A204.1 (cell line): ENCODE measurements at regions not wholly inside any gene's neighbourhood (a gene's known extent, or its start where the extent isn't known, plus 50 kb on each side); places are given as distances from the start of the nearest gene placed in this dataset.
"Not testable (repeated sequence)": the region's sequence is repeated elsewhere in the genome, so short reads cannot be mapped to it uniquely, and the experiment has no call there.

Experiments
- FAIRE-seq: peaks from 2 replicates; lab custom pipeline; 2012; peaks lifted over from hg19 to GRCh38; lab: Jason Lieb, UNC

DNA sequence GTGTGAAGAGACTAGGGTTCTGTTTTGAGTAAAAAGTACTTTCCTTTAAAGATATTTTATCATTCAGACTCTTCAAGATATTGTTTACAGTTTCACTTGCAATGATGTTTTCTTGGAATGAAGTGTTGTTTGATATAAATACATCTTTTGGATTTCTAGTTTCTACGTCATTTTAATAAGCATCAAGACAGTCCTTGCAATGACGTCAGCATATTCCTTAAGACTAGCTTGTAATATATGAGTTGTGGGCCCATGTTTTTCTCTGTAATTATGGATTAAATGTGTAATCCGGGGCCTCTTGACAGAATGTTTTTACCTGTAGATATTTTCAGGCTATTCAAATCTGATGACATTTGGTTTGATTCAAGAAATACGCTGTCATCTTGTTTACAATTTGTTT is 66.1 kb downstream of the RBMX2 start:
- FAIRE-seq, result no peak

DNA sequence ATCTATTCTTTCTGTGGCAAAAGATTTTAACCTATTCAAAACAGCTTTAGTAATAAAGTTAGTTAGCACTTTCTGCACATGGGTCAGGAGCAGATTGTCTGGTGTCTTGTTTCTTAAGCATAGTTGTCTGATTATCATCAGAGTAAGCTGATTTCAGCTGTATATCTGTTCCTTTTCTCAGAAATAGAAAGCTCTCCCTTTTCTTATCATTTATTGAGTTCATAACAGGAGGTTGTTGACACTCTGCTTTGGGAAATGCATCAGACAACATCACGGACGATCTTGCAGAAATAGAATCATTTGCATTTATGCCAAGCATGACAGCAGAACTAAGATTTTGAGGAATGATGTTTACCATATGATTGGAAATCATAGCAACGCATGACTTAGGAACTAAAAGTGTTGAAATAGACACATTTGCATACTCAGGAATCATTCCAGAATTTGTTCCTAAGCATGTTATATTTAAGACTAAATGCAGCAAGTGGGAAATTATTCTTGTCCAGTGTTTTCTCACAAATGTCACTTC is 66.7 kb downstream of the RBMX2 start:
- FAIRE-seq, result no peak

DNA sequence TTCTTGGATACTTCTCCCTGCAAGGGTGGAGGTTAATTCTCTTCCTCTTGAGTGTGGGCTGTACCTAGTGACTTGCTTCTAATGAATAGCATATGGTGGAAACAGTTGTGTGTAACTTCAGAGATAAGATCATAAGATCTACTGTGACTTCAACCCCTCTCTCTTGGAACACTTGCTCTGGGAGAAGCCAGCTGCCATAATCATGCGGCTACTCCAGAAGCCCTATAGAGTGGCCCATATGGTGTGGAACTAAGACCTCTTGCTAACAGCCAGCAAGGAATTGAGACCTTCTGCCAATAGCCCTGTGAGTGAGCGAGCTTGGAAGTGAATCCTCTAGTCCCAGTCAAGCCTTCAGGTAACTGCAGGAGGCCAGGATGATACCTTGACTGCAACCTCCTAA is 81.1 kb downstream of the RBMX2 start:
- FAIRE-seq, result no peak

DNA sequence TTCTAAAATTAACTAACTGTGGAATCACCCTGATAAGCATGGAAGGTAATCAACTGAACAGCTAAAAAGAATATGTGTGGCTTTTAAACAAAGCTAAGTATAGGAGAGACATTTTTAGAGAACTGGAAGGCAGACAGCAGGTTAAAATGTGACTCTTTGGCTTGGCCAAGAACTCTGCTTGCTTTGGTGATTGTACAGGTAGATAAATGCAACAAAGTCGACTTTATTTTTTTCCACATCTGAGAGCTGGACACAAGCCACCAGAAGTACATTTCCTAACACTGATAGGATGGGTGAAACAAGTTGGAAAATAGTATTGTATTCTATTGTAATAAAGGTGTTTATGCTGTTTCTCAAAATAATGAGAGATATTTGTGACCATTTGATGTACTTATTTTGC is 84.1 kb downstream of the RBMX2 start:
- no peak for FAIRE-seq

DNA sequence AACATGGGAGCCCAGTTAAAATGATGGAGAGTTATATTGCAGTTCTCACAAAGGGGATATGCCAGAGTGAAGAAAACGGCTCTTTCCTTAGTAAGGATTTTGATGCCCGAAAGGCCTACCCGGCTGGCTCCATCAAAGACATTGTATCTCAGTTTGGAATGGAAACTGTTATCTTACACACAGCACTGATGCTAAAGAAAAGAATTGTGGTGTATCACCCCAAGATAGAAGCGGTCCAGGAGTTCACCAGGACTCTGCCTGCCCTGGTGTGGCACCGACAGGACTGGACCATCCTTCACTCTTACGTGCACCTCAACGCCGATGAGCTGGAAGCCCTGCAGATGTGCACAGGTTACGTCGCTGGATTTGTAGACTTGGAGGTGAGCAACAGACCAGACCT is 93.7 kb downstream of the RBMX2 start:
- FAIRE-seq, result not testable (repeated sequence)

DNA sequence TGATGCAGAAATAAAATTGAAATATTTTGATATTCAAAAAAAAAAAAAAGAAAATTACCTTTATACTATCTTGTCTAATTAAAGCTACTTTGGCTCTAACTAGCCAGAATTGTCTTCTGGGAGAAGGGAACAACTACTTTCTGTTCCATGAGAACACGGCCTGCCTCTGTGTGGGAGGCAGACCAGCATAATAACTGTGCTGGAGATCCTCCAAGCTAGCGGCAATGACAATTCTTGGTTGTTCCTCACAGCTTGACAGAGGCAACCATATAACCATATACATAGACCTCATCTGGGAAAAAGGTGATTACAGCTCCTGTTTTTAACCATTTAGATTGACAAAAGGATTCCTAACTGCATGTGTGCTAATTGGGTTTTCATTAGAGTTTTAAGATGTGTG is 95.7 kb downstream of the RBMX2 start:
- no peak for FAIRE-seq

DNA sequence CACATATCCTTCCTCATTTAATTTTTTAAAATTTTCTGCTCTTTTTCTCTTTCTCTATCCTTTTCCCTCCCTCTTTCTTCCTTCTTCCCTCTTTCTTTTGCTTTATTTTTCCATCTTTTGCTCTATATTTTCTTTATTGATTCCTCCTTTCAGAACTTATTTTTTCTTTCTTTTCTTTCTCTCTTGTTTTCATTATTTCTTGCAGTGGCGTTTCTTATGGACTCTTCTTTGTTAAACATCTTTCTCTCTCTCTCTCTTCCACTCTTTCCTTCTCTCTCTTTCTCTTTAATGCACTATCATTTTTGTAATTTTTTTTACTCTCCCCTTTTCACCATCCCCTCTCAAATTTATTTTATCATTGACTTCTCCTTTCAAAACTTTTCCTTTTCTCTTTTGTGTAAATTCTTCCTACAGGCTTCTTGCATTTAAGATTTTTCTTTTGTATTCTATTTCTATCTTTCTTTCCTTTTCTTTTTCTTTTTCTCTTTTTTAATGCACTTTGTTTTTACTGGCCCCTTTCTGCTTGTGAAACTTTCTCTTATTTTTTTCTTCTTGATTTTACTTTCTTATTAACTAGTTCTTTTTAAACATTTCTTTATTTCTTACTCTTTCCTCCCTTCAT is 97.0 kb downstream of the RBMX2 start:
- no peak for FAIRE-seq

GRCh38 chrX:130502016-130502570 is 100.3 kb downstream of the RBMX2 start:
- no peak for FAIRE-seq

- FAIRE-seq, result no peak
These were observed 102.2 kb downstream of the RBMX2 start for GRCh38 chrX:130504019-130504418.

DNA sequence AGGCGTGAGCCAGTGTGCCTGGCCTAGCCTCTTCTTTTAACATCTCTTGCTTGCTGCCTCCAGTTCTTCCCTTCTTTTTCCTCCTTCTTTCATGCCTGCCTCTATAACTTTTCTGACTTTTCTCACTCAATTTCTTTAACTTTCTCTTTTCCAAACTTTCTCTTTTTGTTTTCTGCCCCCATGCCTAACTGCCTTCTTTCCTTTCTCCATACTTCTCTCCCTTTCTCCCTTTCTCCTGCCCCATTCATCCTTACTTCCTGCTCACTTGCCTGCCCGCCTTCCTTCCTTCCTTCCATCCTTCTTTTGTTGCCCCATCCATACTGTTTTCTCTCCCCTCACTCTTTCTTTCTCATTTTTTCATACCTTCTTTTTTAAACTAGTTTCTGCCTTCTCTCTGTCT is 105.2 kb downstream of the RBMX2 start:
- FAIRE-seq, result no peak

- not testable (repeated sequence) for FAIRE-seq
These were observed 110.7 kb downstream of the RBMX2 start for GRCh38 chrX:130512534-130512933.

DNA sequence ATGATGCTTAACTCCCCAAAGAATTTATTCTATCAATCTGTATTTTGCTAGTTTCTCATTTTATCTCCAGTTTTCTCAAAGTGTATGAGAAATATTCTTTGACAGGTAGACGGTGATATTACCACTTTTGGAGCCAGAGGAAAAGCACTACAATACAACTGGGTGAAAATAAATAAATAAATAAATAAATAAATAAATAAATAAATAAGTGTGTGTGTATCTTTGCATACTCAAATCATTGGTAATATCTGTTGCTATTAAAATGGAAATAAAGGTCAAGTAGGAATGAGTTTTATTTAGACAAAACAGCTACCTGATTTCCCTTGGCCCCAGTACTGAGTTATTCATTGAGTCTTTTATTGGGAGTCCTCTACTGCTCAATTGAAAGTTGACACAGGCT is 114.3 kb downstream of the RBMX2 start:
- no peak for FAIRE-seq

GRCh38 chrX:130523460-130524394 is 121.9 kb downstream of the RBMX2 start:
- FAIRE-seq, result no peak

GRCh38 chrX:130524476-130525194 is 122.8 kb downstream of the RBMX2 start:
- no peak for FAIRE-seq

DNA sequence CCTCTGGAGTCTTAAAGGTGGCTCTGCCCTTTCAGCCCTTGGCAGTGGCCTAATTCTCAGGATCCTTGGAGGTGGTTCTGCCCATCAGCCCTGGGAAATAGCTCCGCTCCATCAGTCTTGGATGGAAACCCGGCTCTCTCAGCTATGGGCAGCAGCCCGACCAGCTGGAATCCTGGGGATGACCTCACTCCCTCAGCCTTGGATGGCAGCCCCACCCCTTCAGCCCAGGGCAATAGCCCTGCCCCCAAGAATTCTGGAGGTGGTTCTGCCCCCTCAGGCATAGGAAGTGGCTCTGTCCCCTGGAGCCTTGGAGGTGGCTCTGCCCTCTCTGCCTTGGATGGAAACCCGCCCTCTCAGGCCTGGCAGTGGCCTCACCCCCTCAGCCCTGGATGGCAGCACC is 127.7 kb downstream of the RBMX2 start:
- FAIRE-seq, result no peak

GRCh38 chrX:130531066-130531465 is 129.3 kb downstream of the RBMX2 start:
- FAIRE-seq, result no peak

DNA sequence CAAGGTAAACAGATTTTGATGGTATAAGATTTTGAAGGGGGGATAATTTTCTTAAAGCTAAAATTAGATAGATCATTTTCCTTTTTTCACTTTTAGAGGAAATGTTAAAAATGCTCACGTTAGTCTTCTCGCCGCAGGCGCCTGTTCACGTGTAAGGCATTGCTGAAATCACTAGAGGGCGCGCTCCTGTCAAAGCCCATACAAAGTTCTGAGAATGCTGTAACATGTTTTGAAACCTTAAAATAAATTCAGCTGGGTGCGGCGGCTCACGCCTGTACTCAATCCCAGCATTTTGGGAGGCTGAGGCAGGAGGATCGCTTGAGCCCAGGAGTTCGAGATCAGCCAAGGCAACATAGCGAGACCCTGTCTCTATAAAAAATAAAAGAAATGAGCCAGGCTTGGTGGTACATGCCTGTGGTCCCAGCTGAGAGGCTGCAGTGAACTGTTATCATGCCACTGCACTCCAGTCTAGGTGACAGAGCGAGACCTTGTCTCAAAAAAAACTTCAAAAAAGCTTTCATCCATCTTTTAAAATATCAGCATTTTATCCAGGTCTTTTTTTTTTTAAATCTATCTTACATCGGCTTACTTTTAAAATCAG is 138.0 kb downstream of the RBMX2 start:
- peak; percentile 83 for FAIRE-seq

DNA sequence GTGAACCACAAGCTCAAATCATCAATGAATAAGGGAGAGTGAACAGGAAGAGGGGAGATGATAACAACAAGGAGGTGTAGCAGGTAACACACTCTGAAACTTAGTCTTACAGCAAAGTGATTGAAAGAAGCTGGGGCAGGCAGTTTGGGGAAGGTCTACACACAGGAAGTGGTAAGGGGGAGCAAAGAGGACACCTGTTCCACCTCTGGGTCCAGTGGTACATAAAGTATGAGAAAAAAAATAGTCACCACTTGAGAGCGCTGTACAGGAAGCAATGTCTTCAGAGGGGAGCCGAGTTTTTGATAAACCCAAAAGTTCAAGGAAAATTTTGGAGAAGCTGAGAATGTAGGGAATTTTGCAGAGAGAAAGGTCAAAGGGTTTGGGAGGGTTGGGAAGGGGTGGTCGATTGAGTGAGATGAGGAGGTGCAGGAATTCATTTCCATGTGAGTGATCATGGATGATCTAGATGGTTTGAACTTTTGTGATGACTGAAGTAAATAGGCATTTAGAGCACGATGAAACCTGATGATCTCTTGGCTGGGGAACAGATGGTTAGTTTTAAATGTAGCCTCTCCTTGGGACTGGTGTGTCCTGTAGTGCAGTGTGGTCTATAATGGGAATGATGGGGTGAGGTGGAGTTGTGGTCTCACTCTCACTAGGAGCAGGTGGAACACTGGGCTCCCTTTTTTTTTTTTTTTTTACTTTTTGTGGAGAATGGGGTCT is 142.0 kb downstream of the RBMX2 start:
- no peak for FAIRE-seq

DNA sequence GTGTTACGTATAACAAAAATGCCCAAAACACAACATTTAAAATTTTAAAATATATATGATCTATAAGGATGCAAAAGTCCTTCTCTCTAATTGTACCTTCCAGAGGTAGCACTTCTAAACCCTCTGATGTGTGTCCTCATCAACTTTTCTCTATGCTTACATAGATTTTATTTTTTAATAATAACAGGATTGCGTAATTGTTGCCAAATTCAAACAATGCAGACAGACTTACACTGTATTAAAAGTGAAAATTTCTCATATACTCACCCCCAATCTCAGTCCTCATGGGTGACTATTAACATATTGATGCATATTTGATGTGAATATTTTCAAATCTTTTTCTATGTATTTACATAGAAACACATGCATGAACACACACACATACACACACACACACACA is 144.0 kb downstream of the RBMX2 start:
- no peak for FAIRE-seq

DNA sequence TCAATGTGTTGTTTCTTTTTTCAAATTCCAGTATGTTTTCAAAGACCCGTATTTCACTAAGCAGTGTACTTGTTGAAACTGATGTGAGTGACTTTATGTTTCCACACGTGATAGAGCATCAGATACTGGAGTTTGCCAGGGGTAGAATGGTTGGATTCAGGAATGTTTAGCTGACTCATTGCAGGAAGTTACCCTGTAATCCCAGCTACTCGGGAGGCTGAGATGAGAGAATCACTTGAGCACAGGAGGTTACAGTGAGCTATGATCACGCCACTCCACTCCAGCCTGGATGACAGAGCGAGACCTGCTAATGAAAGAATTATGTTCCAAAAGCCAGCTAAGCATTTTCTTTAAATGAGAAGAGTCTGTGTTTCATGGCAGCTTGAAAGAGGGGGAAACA is 147.6 kb downstream of the RBMX2 start:
- FAIRE-seq, result not testable (repeated sequence)

GRCh38 chrX:130550351-130550750 is 148.6 kb downstream of the RBMX2 start:
- no peak for FAIRE-seq
